ENCODE measurements at regions not wholly inside any gene's neighbourhood (a gene's known extent, or its start where the extent isn't known, plus 50 kb on each side); places are given as distances from the start of the nearest gene placed in this dataset.

GRCh38 chr11:70759846-70760245, 361.5 kb downstream of the CTTN start:
- TF ChIP-seq CTCF (IDR thresholded peaks at IDR 0.05; ENCODE audit: low read depth, low read length): no peak
- no peak for DNase-seq (ENCODE audit: low read depth in 2 of 2)

GRCh38 chr11:70760416-70761020, 362.2 kb downstream of the CTTN start:
- no peak for TF ChIP-seq CTCF (IDR thresholded peaks at IDR 0.05; ENCODE audit: low read depth, low read length)
- DNase-seq (ENCODE audit: low read depth in 2 of 2): no peak
- H3K4me3 ChIP-seq (replicated peaks in 1 of 2; ENCODE audit: low read depth in 2 of 2, low read length in 2 of 2): no peak overlapping the region

More at GRCh38 chr11:70759846-70760245, 361.5 kb downstream of the CTTN start:
- no peak overlapping the region for H3K4me3 ChIP-seq (replicated peaks in 1 of 2; ENCODE audit: low read depth in 2 of 2, low read length in 2 of 2)

GRCh38 chr11:70761094-70761907, 363.0 kb downstream of the CTTN start:
- TF ChIP-seq CTCF (IDR thresholded peaks at IDR 0.05; ENCODE audit: low read depth, low read length): no peak
- no peak overlapping the region for H3K4me3 ChIP-seq (replicated peaks in 1 of 2; ENCODE audit: low read depth in 2 of 2, low read length in 2 of 2)
- DNase-seq (ENCODE audit: low read depth in 2 of 2): no peak

GRCh38 chr11:70761908-70762337, 363.6 kb downstream of the CTTN start:
- TF ChIP-seq CTCF (IDR thresholded peaks at IDR 0.05; ENCODE audit: low read depth, low read length): no peak
- no peak for DNase-seq (ENCODE audit: low read depth in 2 of 2)
- no peak overlapping the region for H3K4me3 ChIP-seq (replicated peaks in 1 of 2; ENCODE audit: low read depth in 2 of 2, low read length in 2 of 2)

GRCh38 chr11:70762810-70763209, 364.5 kb downstream of the CTTN start:
- DNase-seq (ENCODE audit: low read depth in 2 of 2): no peak
- TF ChIP-seq CTCF (IDR thresholded peaks at IDR 0.05; ENCODE audit: low read depth, low read length): no peak

GRCh38 chr11:70763606-70764005, 365.3 kb downstream of the CTTN start:
- no peak for DNase-seq (ENCODE audit: low read depth in 2 of 2)
- no peak overlapping the region for H3K4me3 ChIP-seq (replicated peaks in 1 of 2; ENCODE audit: low read depth in 2 of 2, low read length in 2 of 2)
- no peak for TF ChIP-seq CTCF (IDR thresholded peaks at IDR 0.05; ENCODE audit: low read depth, low read length)

More at GRCh38 chr11:70762810-70763209, 364.5 kb downstream of the CTTN start:
- no peak overlapping the region for H3K4me3 ChIP-seq (replicated peaks in 1 of 2; ENCODE audit: low read depth in 2 of 2, low read length in 2 of 2)

Data from cardiac fibroblast (primary cell).